ENCODE measurements at regions not wholly inside any gene's neighbourhood (a gene's known extent, or its start where the extent isn't known, plus 50 kb on each side); places are given as distances from the start of the nearest gene placed in this dataset.

GRCh38 chr5:58202941-58203444 lies 256.9 kb downstream of the PLK2 start:
- TF ChIP-seq, protein P1, sequence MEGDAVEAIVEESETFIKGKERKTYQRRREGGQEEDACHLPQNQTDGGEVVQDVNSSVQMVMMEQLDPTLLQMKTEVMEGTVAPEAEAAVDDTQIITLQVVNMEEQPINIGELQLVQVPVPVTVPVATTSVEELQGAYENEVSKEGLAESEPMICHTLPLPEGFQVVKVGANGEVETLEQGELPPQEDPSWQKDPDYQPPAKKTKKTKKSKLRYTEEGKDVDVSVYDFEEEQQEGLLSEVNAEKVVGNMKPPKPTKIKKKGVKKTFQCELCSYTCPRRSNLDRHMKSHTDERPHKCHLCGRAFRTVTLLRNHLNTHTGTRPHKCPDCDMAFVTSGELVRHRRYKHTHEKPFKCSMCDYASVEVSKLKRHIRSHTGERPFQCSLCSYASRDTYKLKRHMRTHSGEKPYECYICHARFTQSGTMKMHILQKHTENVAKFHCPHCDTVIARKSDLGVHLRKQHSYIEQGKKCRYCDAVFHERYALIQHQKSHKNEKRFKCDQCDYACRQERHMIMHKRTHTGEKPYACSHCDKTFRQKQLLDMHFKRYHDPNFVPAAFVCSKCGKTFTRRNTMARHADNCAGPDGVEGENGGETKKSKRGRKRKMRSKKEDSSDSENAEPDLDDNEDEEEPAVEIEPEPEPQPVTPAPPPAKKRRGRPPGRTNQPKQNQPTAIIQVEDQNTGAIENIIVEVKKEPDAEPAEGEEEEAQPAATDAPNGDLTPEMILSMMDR (IDR thresholded peaks at IDR 0.05; ENCODE audit: low read depth, low read length, missing input control): no peak
- TF ChIP-seq JUND (IDR thresholded peaks at IDR 0.05) (no peak), TAF1 (conservative IDR thresholded peaks at IDR 0.05) (no peak), SP1 (IDR thresholded peaks at IDR 0.05) (no peak), GABPA (IDR thresholded peaks at IDR 0.05 in 1 of 2, conservative IDR thresholded peaks at IDR 0.05 in 1 of 2) (no peak), YY1 (IDR thresholded peaks at IDR 0.05) (no peak), HNF4A (conservative IDR thresholded peaks at IDR 0.05) (no peak), RXRA (IDR thresholded peaks at IDR 0.05) (no peak), ATF3 (IDR thresholded peaks at IDR 0.05) (no peak), EGR1 (IDR thresholded peaks at IDR 0.05; ENCODE audit: low read depth in 2 of 2) (no peak), REST (IDR thresholded peaks at IDR 0.05) (no peak), RAD21 (IDR thresholded peaks at IDR 0.05) (no peak), FOXA1 (IDR thresholded peaks at IDR 0.05) (no peak)
- TF ChIP-seq, protein P2, sequence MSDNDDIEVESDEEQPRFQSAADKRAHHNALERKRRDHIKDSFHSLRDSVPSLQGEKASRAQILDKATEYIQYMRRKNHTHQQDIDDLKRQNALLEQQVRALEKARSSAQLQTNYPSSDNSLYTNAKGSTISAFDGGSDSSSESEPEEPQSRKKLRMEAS (IDR thresholded peaks at IDR 0.05): no peak

Measured in liver (tissue), 3 donors.